ENCODE measurements at regions not wholly inside any gene's neighbourhood (a gene's known extent, or its start where the extent isn't known, plus 50 kb on each side); places are given as distances from the start of the nearest gene placed in this dataset.

- Mint-ChIP-seq H3K9me3 (no peaks in the 10 kb centered on the region), H3K4me1 (no peaks in the 10 kb centered on the region), H3K36me3 (ENCODE audit: low read depth) (no peaks in the 10 kb centered on the region), H3K4me3 (no peak overlapping the region), H3K27ac (no peak overlapping the region), H3K27me3 (no peaks in the 10 kb centered on the region)
- ATAC-seq (replicated peaks) = no peak
Observed at GRCh38 chr10:43980313-43980712, 331.6 kb upstream of the ZNF32 start.

- Mint-ChIP-seq H3K4me3 (no peak overlapping the region), H3K4me1 (no peaks in the 10 kb centered on the region), H3K27me3 (no peaks in the 10 kb centered on the region), H3K36me3 (ENCODE audit: low read depth) (no peaks in the 10 kb centered on the region), H3K9me3 (no peaks in the 10 kb centered on the region), H3K27ac (no peak overlapping the region)
- ATAC-seq (replicated peaks) = no peak
Observed at GRCh38 chr10:43979551-43979950, 330.9 kb upstream of the ZNF32 start.

GRCh38 chr10:43978936-43979335 lies 330.3 kb upstream of the ZNF32 start:
- H3K36me3 Mint-ChIP-seq (ENCODE audit: low read depth) = no peaks in the 10 kb centered on the region
- ATAC-seq (replicated peaks) = no peak
- H3K9me3 Mint-ChIP-seq = no peaks in the 10 kb centered on the region
- H3K4me3 Mint-ChIP-seq = no peak overlapping the region
- no peaks in the 10 kb centered on the region for H3K4me1 Mint-ChIP-seq
- H3K27me3 Mint-ChIP-seq = no peaks in the 10 kb centered on the region
- H3K27ac Mint-ChIP-seq = no peak overlapping the region

- H3K4me1 Mint-ChIP-seq = no peaks in the 10 kb centered on the region
- no peak for ATAC-seq (replicated peaks)
- H3K4me3 Mint-ChIP-seq = no peak overlapping the region
- no peaks in the 10 kb centered on the region for H3K9me3 Mint-ChIP-seq
- H3K27ac Mint-ChIP-seq = no peak overlapping the region
- H3K36me3 Mint-ChIP-seq (ENCODE audit: low read depth) = no peaks in the 10 kb centered on the region
- no peaks in the 10 kb centered on the region for H3K27me3 Mint-ChIP-seq
Observed at GRCh38 chr10:43978091-43978490, 329.4 kb upstream of the ZNF32 start.

GRCh38 chr10:43976292-43976691 lies 327.6 kb upstream of the ZNF32 start:
- H3K4me1 Mint-ChIP-seq = no peaks in the 10 kb centered on the region
- no peaks in the 10 kb centered on the region for H3K36me3 Mint-ChIP-seq (ENCODE audit: low read depth)
- H3K27ac Mint-ChIP-seq = no peak overlapping the region
- H3K27me3 Mint-ChIP-seq = no peaks in the 10 kb centered on the region
- ATAC-seq (replicated peaks) = no peak
- no peak overlapping the region for H3K4me3 Mint-ChIP-seq
- no peaks in the 10 kb centered on the region for H3K9me3 Mint-ChIP-seq

GRCh38 chr10:43973801-43974200 lies 325.1 kb upstream of the ZNF32 start:
- H3K9me3 Mint-ChIP-seq = no peaks in the 10 kb centered on the region
- no peaks in the 10 kb centered on the region for H3K36me3 Mint-ChIP-seq (ENCODE audit: low read depth)
- no peak overlapping the region for H3K27ac Mint-ChIP-seq
- H3K27me3 Mint-ChIP-seq = no peaks in the 10 kb centered on the region
- H3K4me3 Mint-ChIP-seq = no peak overlapping the region
- ATAC-seq (replicated peaks) = no peak
- no peaks in the 10 kb centered on the region for H3K4me1 Mint-ChIP-seq

- no peaks in the 10 kb centered on the region for H3K27me3 Mint-ChIP-seq
- no peak for ATAC-seq (replicated peaks)
- H3K9me3 Mint-ChIP-seq = no peaks in the 10 kb centered on the region
- H3K36me3 Mint-ChIP-seq (ENCODE audit: low read depth) = no peaks in the 10 kb centered on the region
- H3K27ac Mint-ChIP-seq = no peak overlapping the region
- no peaks in the 10 kb centered on the region for H3K4me1 Mint-ChIP-seq
- H3K4me3 Mint-ChIP-seq = no peak overlapping the region
Observed at GRCh38 chr10:43972976-43973647, 324.4 kb upstream of the ZNF32 start.

GRCh38 chr10:43971981-43972380 lies 323.3 kb upstream of the ZNF32 start:
- Mint-ChIP-seq H3K27me3 (no peaks in the 10 kb centered on the region), H3K4me1 (no peaks in the 10 kb centered on the region), H3K4me3 (no peak overlapping the region), H3K36me3 (ENCODE audit: low read depth) (no peaks in the 10 kb centered on the region), H3K9me3 (no peaks in the 10 kb centered on the region), H3K27ac (no peak overlapping the region)
- ATAC-seq (replicated peaks) = no peak

- no peak for ATAC-seq (replicated peaks)
- no peaks in the 10 kb centered on the region for H3K4me1 Mint-ChIP-seq
- no peaks in the 10 kb centered on the region for H3K9me3 Mint-ChIP-seq
- H3K36me3 Mint-ChIP-seq (ENCODE audit: low read depth) = no peaks in the 10 kb centered on the region
- no peak overlapping the region for H3K27ac Mint-ChIP-seq
- no peaks in the 10 kb centered on the region for H3K27me3 Mint-ChIP-seq
- no peak overlapping the region for H3K4me3 Mint-ChIP-seq
Observed at GRCh38 chr10:43971306-43971705, 322.6 kb upstream of the ZNF32 start.

- H3K4me1 Mint-ChIP-seq = no peaks in the 10 kb centered on the region
- no peaks in the 10 kb centered on the region for H3K9me3 Mint-ChIP-seq
- H3K27me3 Mint-ChIP-seq = no peaks in the 10 kb centered on the region
- H3K4me3 Mint-ChIP-seq = no peak overlapping the region
- ATAC-seq (replicated peaks) = no peak
- no peaks in the 10 kb centered on the region for H3K36me3 Mint-ChIP-seq (ENCODE audit: low read depth)
- H3K27ac Mint-ChIP-seq = no peak overlapping the region
Observed at GRCh38 chr10:43970717-43971116, 322.0 kb upstream of the ZNF32 start.

GRCh38 chr10:43970018-43970698 lies 321.5 kb upstream of the ZNF32 start:
- Mint-ChIP-seq H3K27me3 (no peaks in the 10 kb centered on the region), H3K27ac (no peak overlapping the region), H3K36me3 (ENCODE audit: low read depth) (no peaks in the 10 kb centered on the region), H3K4me1 (no peaks in the 10 kb centered on the region), H3K4me3 (no peak overlapping the region), H3K9me3 (no peaks in the 10 kb centered on the region)
- no peak for ATAC-seq (replicated peaks)

- Mint-ChIP-seq H3K27me3 (no peaks in the 10 kb centered on the region), H3K36me3 (ENCODE audit: low read depth) (no peaks in the 10 kb centered on the region), H3K27ac (no peak overlapping the region), H3K4me1 (no peaks in the 10 kb centered on the region), H3K4me3 (no peak overlapping the region), H3K9me3 (no peaks in the 10 kb centered on the region)
- no peak for ATAC-seq (replicated peaks)
Observed at GRCh38 chr10:43969506-43969905, 320.8 kb upstream of the ZNF32 start.

GRCh38 chr10:43968961-43969360 lies 320.3 kb upstream of the ZNF32 start:
- Mint-ChIP-seq H3K4me1 (no peaks in the 10 kb centered on the region), H3K36me3 (ENCODE audit: low read depth) (no peaks in the 10 kb centered on the region), H3K27me3 (no peaks in the 10 kb centered on the region), H3K27ac (no peak overlapping the region), H3K9me3 (no peaks in the 10 kb centered on the region), H3K4me3 (no peak overlapping the region)
- ATAC-seq (replicated peaks) = no peak

- H3K9me3 Mint-ChIP-seq = no peaks in the 10 kb centered on the region
- H3K4me1 Mint-ChIP-seq = no peaks in the 10 kb centered on the region
- H3K27ac Mint-ChIP-seq = no peak overlapping the region
- H3K4me3 Mint-ChIP-seq = no peak overlapping the region
- ATAC-seq (replicated peaks) = no peak
- H3K27me3 Mint-ChIP-seq = no peaks in the 10 kb centered on the region
- no peaks in the 10 kb centered on the region for H3K36me3 Mint-ChIP-seq (ENCODE audit: low read depth)
Observed at GRCh38 chr10:43968076-43968475, 319.4 kb upstream of the ZNF32 start.

GRCh38 chr10:43966571-43966965 lies 317.9 kb upstream of the ZNF32 start:
- no peaks in the 10 kb centered on the region for H3K36me3 Mint-ChIP-seq (ENCODE audit: low read depth)

More at GRCh38 chr10:43966571-43966965, 317.9 kb upstream of the ZNF32 start:
- H3K4me1 Mint-ChIP-seq = no peaks in the 10 kb centered on the region
- H3K4me3 Mint-ChIP-seq = no peak overlapping the region
- H3K9me3 Mint-ChIP-seq = no peaks in the 10 kb centered on the region
- no peak overlapping the region for H3K27ac Mint-ChIP-seq
- no peak for ATAC-seq (replicated peaks)
- no peaks in the 10 kb centered on the region for H3K27me3 Mint-ChIP-seq

All from activated T-helper 17 cell treated with anti-CD3 and anti-CD28 coated beads, Interleukin-2, amount 50 U/mL, for 72 hours (primary cell).